Lung (tissue), 11 donors: ENCODE measurements at regions not wholly inside any gene's neighbourhood (a gene's known extent, or its start where the extent isn't known, plus 50 kb on each side); places are given as distances from the start of the nearest gene placed in this dataset.

ENCODE experiments used
- ATAC-seq: fragments of 200-7000 bp; cut with Tn5 transposase; one replicate; pipeline ENCODE4 v1.9.1; 2020; ENCODE audit warnings: moderate number of reproducible peaks; ENCODE audit not compliant: insufficient read depth, low FRiP score
- DNase-seq, 3 donors: peaks; one replicate each; pipeline ENCODE4 v3.0.0-alpha.2; 2013 to 2017
- H3K27ac ChIP-seq, 2 donors: one replicate each; pipeline ENCODE4 v1.5.1; 2013; ENCODE audit warnings: mild to moderate bottlenecking in 2 of 2, moderate library complexity in 2 of 2, control low read depth in 1 of 2, inconsistent platforms in 1 of 2, low read depth in 1 of 2, low read length in 1 of 2
- H3K27me3 ChIP-seq, 3 donors: one replicate each; pipeline ENCODE4 v1.5.1; 2013; ENCODE audit warnings: low read length in 2 of 3; ENCODE audit not compliant: control insufficient read depth in 3 of 3, insufficient read depth in 3 of 3
- H3K36me3 ChIP-seq, 4 donors: one replicate each; pipeline ENCODE4 v1.5.1; 2013; ENCODE audit warnings: low read length in 4 of 4, mild to moderate bottlenecking in 1 of 4, moderate library complexity in 1 of 4; ENCODE audit not compliant: control insufficient read depth in 4 of 4, insufficient read depth in 4 of 4
- H3K4me1 ChIP-seq, 5 donors: one replicate each; pipeline ENCODE4 v1.5.1; 2013; ENCODE audit warnings: low read length in 5 of 5, mild to moderate bottlenecking in 2 of 5, moderate library complexity in 1 of 5; ENCODE audit not compliant: control insufficient read depth in 5 of 5, insufficient read depth in 5 of 5
- H3K4me3 ChIP-seq: one replicate; pipeline ENCODE4 v1.5.1; 2013; ENCODE audit warnings: mild to moderate bottlenecking, control low read depth, moderate library complexity
- H3K9ac ChIP-seq, 2 donors: one replicate each; pipeline ENCODE4 v1.5.1; 2013; ENCODE audit warnings: low read length in 2 of 2, control low read depth in 1 of 2; ENCODE audit not compliant: insufficient read depth in 1 of 2
- H3K9me3 ChIP-seq, 4 donors: one replicate each; pipeline ENCODE4 v1.5.1; 2013; ENCODE audit warnings: low read length in 3 of 4, mild to moderate bottlenecking in 1 of 4, moderate library complexity in 1 of 4; ENCODE audit not compliant: control insufficient read depth in 4 of 4, insufficient read depth in 3 of 4
- WGBS, 2 donors: extraction: QIAGEN DNeasy Blood & Tissue Kit; methylation state at CpG; one replicate each; pipeline ENCODE4 v1.1.7; 2013; 5-methylcytosine and 5-hydroxymethylcytosine counted together
- TF ChIP-seq, protein P1 (sequence below): IDR thresholded peaks from 2 replicates; pipeline ENCODE4 v1.5.1; 2012; ENCODE audit warnings: mild to moderate bottlenecking; ENCODE audit errors: control extremely low read depth, extremely low read depth
- donor health status: control.
- donor health status: control.
- donor health status: Bipolar disorder and iron deficiency.
- donor health status: healthy.
- donor health status: DM: yes; HTN: yes; CAD: no.

DNA sequence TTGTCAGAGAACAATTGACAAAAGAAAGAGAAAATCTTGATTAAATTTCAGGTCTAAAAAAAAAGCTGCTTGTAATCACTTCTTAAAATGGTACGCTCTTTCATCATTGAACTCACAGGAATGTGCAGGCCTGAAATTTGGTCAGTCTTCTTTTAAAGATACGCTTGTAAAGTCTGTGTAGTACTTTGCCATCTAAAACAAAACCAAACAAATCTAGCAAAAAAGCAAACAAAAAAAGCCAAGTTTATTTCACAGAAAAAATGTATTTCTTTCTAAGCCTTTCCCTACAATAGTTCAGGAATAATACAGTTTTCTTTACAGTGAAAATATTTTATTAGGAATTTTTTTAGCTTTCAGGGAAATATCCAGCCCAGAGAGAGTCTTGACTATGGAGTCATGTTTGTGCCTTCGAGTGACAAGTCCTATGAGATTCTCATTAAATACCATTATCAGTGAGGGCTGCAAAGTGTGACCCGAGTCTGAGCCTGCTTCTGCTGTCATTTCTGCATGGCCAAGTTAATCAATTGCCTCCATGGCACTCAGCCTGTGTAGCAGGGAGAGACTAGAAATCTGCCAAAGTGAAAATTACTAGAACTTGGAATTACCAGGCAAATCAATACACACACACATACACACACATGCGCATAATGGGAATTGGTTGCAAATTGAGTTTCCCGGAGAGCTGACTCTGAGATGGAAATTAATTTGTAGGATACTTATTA lies 172.6 kb downstream of the OTUD1 start:
- ATAC-seq (no peak), DNase-seq (no peak)
- no peaks in the 10 kb centered on the region for H3K4me1 ChIP-seq
- no peaks in the 10 kb centered on the region for H3K27me3 ChIP-seq
- peaks cover 0 to 2% (median 0%) of the 10 kb centered on the region in 4 donors for H3K9me3 ChIP-seq
- no peak overlapping the region for H3K9ac ChIP-seq
- WGBS, 2 donors, result 69 to 92% methylated on average over 6 of the region's 6 CpGs
- H3K4me3 ChIP-seq, result no peak overlapping the region
- TF ChIP-seq, protein P1, sequence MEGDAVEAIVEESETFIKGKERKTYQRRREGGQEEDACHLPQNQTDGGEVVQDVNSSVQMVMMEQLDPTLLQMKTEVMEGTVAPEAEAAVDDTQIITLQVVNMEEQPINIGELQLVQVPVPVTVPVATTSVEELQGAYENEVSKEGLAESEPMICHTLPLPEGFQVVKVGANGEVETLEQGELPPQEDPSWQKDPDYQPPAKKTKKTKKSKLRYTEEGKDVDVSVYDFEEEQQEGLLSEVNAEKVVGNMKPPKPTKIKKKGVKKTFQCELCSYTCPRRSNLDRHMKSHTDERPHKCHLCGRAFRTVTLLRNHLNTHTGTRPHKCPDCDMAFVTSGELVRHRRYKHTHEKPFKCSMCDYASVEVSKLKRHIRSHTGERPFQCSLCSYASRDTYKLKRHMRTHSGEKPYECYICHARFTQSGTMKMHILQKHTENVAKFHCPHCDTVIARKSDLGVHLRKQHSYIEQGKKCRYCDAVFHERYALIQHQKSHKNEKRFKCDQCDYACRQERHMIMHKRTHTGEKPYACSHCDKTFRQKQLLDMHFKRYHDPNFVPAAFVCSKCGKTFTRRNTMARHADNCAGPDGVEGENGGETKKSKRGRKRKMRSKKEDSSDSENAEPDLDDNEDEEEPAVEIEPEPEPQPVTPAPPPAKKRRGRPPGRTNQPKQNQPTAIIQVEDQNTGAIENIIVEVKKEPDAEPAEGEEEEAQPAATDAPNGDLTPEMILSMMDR, result no peak
- H3K36me3 ChIP-seq, result no peaks in the 10 kb centered on the region
- H3K27ac ChIP-seq, result no peak overlapping the region

DNA sequence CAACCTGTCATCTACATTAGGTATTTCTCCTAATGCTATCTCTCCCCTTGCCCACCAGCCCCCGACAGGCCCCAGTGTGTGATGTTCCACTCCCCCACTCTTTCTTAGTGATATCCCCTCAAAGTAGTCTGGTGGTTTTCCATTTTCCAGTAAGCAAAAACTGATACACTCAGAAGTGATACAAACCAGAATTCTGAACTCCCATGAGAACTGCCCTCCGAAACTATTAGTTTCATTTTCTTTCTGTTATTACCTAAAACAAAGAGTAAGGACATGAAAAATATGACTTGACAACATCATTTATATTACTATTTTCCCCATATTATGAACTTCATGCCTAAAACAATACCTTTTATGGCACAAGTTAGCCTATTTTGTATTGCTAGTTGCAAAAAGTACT lies 175.0 kb downstream of the OTUD1 start:
- no peak for DNase-seq
- Histone ChIP-seq H3K4me3 (no peak overlapping the region), H3K4me1 (no peaks in the 10 kb centered on the region), H3K9ac (no peak overlapping the region), H3K27ac (no peak overlapping the region), H3K36me3 (no peaks in the 10 kb centered on the region), H3K27me3 (no peaks in the 10 kb centered on the region), H3K9me3 (peaks cover 0 to 2% (median 0%) of the 10 kb centered on the region in 4 donors)
- ATAC-seq, result no peak
- TF ChIP-seq, protein P1, result no peak
- WGBS, 2 donors, result 92 to 94% methylated on average over 2 of the region's 2 CpGs

DNA sequence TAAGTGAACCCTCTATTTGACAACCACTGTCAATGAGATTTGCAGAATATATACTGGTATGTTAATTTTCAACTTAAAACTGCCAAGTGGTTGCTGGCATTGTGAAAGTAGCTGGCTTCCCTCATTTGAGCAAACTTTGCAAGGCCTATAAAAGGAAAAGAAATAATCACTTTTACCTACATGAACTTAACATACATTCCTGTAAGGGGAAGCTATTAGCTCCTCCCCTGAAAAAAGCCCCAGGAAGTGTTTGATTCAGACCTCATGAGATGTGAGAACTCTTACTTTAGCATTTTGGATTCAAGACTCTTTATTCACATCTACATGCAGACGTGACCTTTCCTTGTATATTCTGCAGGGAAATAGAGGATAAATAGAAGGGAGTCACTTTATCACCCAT lies 175.6 kb downstream of the OTUD1 start:
- TF ChIP-seq, protein P1, result no peak
- no peak overlapping the region for H3K27ac ChIP-seq
- no peaks in the 10 kb centered on the region for H3K27me3 ChIP-seq
- WGBS, 2 donors, result 76 to 81% methylated on average over 1 of the region's 1 CpG
- peaks cover 0 to 2% (median 0%) of the 10 kb centered on the region in 4 donors for H3K9me3 ChIP-seq
- H3K36me3 ChIP-seq, result no peaks in the 10 kb centered on the region
- no peak overlapping the region for H3K4me3 ChIP-seq
- no peak overlapping the region for H3K9ac ChIP-seq
- DNase-seq (no peak), ATAC-seq (no peak)
- no peaks in the 10 kb centered on the region for H3K4me1 ChIP-seq

DNA sequence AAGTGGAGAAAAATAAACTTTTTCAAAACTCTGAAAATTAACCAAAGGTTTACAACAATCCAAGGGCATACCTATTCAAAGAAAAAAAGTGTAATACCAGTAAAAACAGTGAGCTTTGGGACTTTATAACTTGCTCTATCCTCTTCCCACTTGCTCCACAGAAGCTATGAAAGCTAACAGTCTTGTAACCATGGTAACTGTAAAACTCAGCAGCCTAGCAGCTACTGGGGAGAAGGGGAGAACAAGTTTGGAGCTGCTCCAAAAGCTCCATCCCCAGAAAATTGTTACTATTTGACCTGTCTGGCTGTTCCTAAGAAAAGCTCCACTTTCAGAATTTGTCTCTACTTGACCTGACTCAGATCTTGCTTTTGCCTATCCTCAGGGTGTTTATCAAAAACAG lies 191.5 kb downstream of the OTUD1 start:
- Histone ChIP-seq H3K27ac (no peak overlapping the region), H3K9me3 (peaks cover 0 to 7% (median 2%) of the 10 kb centered on the region in 4 donors), H3K36me3 (no peaks in the 10 kb centered on the region), H3K4me3 (no peak overlapping the region), H3K9ac (no peak overlapping the region), H3K27me3 (no peaks in the 10 kb centered on the region), H3K4me1 (no peaks in the 10 kb centered on the region)
- TF ChIP-seq, protein P1, result no peak
- DNase-seq (no peak), ATAC-seq (no peak)
